Fibroblast of upper back skin (primary cell): ENCODE measurements at regions not wholly inside any gene's neighbourhood (a gene's known extent, or its start where the extent isn't known, plus 50 kb on each side); places are given as distances from the start of the nearest gene placed in this dataset.
"Not testable (repeated sequence)": the region's sequence is repeated elsewhere in the genome, so short reads cannot be mapped to it uniquely, and the experiment has no call there.

ENCODE experiments used
- DNase-seq: peaks from one replicate; pipeline ENCODE4 v3.0.0-alpha.2; 2013

GRCh38 chr1:228945885-228946284 lies 210.6 kb downstream of the RHOU start:
- no peak for DNase-seq

GRCh38 chr1:228949617-228950016 lies 214.3 kb downstream of the RHOU start:
- DNase-seq: not testable (repeated sequence)

- no peak for DNase-seq
Observed at GRCh38 chr1:228953207-228953606, 217.9 kb downstream of the RHOU start.

GRCh38 chr1:228953808-228954207 lies 218.5 kb downstream of the RHOU start:
- not testable (repeated sequence) for DNase-seq

- DNase-seq: peak; percentile 43
Observed at GRCh38 chr1:228955691-228956090, 220.4 kb downstream of the RHOU start.

- DNase-seq: peak; percentile 18
Observed at GRCh38 chr1:228956864-228957263, 221.6 kb downstream of the RHOU start.

- DNase-seq: no peak
Observed at GRCh38 chr1:228957535-228957934, 222.3 kb downstream of the RHOU start.

GRCh38 chr1:228958121-228958520 lies 222.8 kb downstream of the RHOU start:
- DNase-seq: no peak

- no peak for DNase-seq
Observed at GRCh38 chr1:228958741-228959140, 223.5 kb downstream of the RHOU start.

GRCh38 chr1:228960705-228961104 lies 225.4 kb downstream of the RHOU start:
- no peak for DNase-seq

GRCh38 chr1:228961511-228961910 lies 226.2 kb downstream of the RHOU start:
- DNase-seq: no peak

GRCh38 chr1:228963795-228964177 lies 228.5 kb downstream of the RHOU start:
- DNase-seq: no peak

- peak; percentile 93 for DNase-seq
Observed at GRCh38 chr1:228964178-228965089, 229.2 kb downstream of the RHOU start.

GRCh38 chr1:228968891-228969606 lies 233.8 kb downstream of the RHOU start:
- DNase-seq: no peak

GRCh38 chr1:228969953-228970800 lies 234.9 kb downstream of the RHOU start:
- no peak for DNase-seq

GRCh38 chr1:228972576-228972975 lies 237.3 kb downstream of the RHOU start:
- DNase-seq: no peak

GRCh38 chr1:228974273-228974672 lies 239.0 kb downstream of the RHOU start:
- no peak for DNase-seq

GRCh38 chr1:228975238-228975907 lies 240.1 kb downstream of the RHOU start:
- no peak for DNase-seq

GRCh38 chr1:228976316-228976715 lies 241.0 kb downstream of the RHOU start:
- DNase-seq: no peak

GRCh38 chr1:228977307-228977706 lies 242.0 kb downstream of the RHOU start:
- no peak for DNase-seq

GRCh38 chr1:228977741-228978140 lies 242.5 kb downstream of the RHOU start:
- no peak for DNase-seq

GRCh38 chr1:228978484-228979324 lies 243.4 kb downstream of the RHOU start:
- DNase-seq: no peak
